HepG2 (cell line): ENCODE measurements at regions not wholly inside any gene's neighbourhood (a gene's known extent, or its start where the extent isn't known, plus 50 kb on each side); places are given as distances from the start of the nearest gene placed in this dataset.

ENCODE experiments used
- ATAC-seq: fragments of 200-7000 bp; cut with Tn5 transposase; 3 replicates; pipeline ENCODE4 v1.9.1; 2020; ENCODE audit warnings: mild to moderate bottlenecking, moderate library complexity
- BruUV-seq: library from RNA; stranded (reverse); fragments of 400-500 nt; replicated peaks from 2 replicates; lab custom pipeline; 2021; lab: Mats Ljungman, UMichigan
- CTCF ChIA-PET: fragments of 300-600 bp; formaldehyde crosslinking; extraction: SDS; loops from one replicate; lab custom pipeline; 2021; ENCODE audit warnings: low total read pairs, inconsistent platforms, low intra/inter-chr PET ratio; lab: Yijun Ruan, JAX
- POLR2A ChIA-PET: fragments of 350-600 bp; sonication (Branson Sonifier 250); formaldehyde crosslinking; loops from one replicate; lab custom pipeline; 2020; ENCODE audit warnings: antibody characterized with exemption, inconsistent platforms; lab: Yijun Ruan, JAX
- DNase-seq: peaks from one replicate; pipeline ENCODE4 v3.0.0-alpha.2; 2015; ENCODE audit warnings: low spot score
- FAIRE-seq: peaks from 3 replicates; lab custom pipeline; 2011; peaks lifted over from hg19 to GRCh38; lab: Jason Lieb, UNC
- H2AFZ ChIP-seq: one replicate; pipeline ENCODE4 v1.6.1; 2011; ENCODE audit warnings: low read length, inconsistent platforms
- H3K27ac ChIP-seq: fragments of 300-600 bp; 3 replicates; pipeline ENCODE4 v1.8.0; 2011; ENCODE audit warnings: mixed run types, mild to moderate bottlenecking, mixed read lengths, low read length, inconsistent platforms; ENCODE audit not compliant: insufficient read depth; ENCODE audit errors: extremely low read length
- H3K27me3 ChIP-seq, 2 experiments: fragments of 200-600 bp in 1 of 2; 2 replicates in 1 of 2; 3 replicates in 1 of 2; pipeline versions ENCODE4 v1.6.0 to v1.8.0; 2011; ENCODE audit warnings: low read length in 2 of 2, mild to moderate bottlenecking in 2 of 2, moderate library complexity in 2 of 2, inconsistent platforms in 1 of 2; ENCODE audit not compliant: insufficient read depth in 2 of 2, control insufficient read depth in 1 of 2
- H3K36me3 ChIP-seq, 2 experiments: fragments of 200-600 bp in 1 of 2; replicated peaks in 1 of 2; 2 replicates in 1 of 2; 3 replicates in 1 of 2; pipeline versions ENCODE4 v1.5.1 to v1.8.0; 2011; ENCODE audit warnings: low read length in 2 of 2, inconsistent platforms in 1 of 2; ENCODE audit not compliant: insufficient read depth in 2 of 2, control insufficient read depth in 1 of 2
- H3K4me1 ChIP-seq: 2 replicates; pipeline ENCODE4 v1.5.1; 2012; ENCODE audit warnings: low read length, inconsistent platforms; ENCODE audit not compliant: insufficient read depth
- H3K4me2 ChIP-seq: 2 replicates; pipeline ENCODE4 v1.6.0; 2011; ENCODE audit warnings: low read depth, low read length, inconsistent platforms
- H3K4me3 ChIP-seq, 3 experiments: fragments of 200-600 bp in 1 of 3; sonication (generic), shearing (Covaris generic) in 1 of 3; replicated peaks in 1 of 3; 2 replicates each; pipeline ENCODE4 v1.5.1; 2011 to 2016; ENCODE audit warnings: low read length in 3 of 3, inconsistent platforms in 2 of 3, low read depth in 2 of 3, mild to moderate bottlenecking in 2 of 3, control low read depth in 1 of 3, mixed read lengths in 1 of 3; ENCODE audit not compliant: insufficient read depth in 1 of 3
- H3K79me2 ChIP-seq: one replicate; pipeline ENCODE4 v1.6.1; 2011; ENCODE audit warnings: low read length, inconsistent platforms; ENCODE audit not compliant: insufficient read depth
- H3K9ac ChIP-seq: 2 replicates; pipeline ENCODE4 v1.6.0; 2011; ENCODE audit warnings: mild to moderate bottlenecking, low read depth, low read length, inconsistent platforms; ENCODE audit not compliant: insufficient read depth
- H3K9me3 ChIP-seq: 2 replicates; pipeline ENCODE4 v1.5.1; 2012; ENCODE audit warnings: mild to moderate bottlenecking, low read length
- H4K20me1 ChIP-seq: 2 replicates; pipeline ENCODE4 v1.6.0; 2011; ENCODE audit warnings: inconsistent platforms, mild to moderate bottlenecking, low read length, moderate library complexity; ENCODE audit not compliant: insufficient read depth
- BRD4 ChIP-seq: sonication (generic); formaldehyde crosslinking; IDR thresholded peaks from 2 replicates; pipeline ENCODE4 v1.4.0; 2020; ENCODE audit warnings: missing genetic modification reagents
- DNMT1 ChIP-seq: sonication (generic); formaldehyde crosslinking; IDR thresholded peaks from 2 replicates; pipeline ENCODE4 v1.5.1; 2020; ENCODE audit warnings: mild to moderate bottlenecking, missing genetic modification reagents
- HNRNPK ChIP-seq: fragments of 200-400 bp; formaldehyde crosslinking; IDR thresholded peaks from 2 replicates; pipeline ENCODE4 v1.6.1; 2018; ENCODE audit warnings: low read length, low read depth, moderate library complexity, mild to moderate bottlenecking; ENCODE audit not compliant: poor library complexity, severe bottlenecking
- HNRNPLL ChIP-seq: fragments of 200-400 bp; formaldehyde crosslinking; IDR thresholded peaks from 2 replicates; pipeline ENCODE4 v1.6.1; 2017; ENCODE audit warnings: mild to moderate bottlenecking, low read depth, low read length; ENCODE audit not compliant: poor library complexity, severe bottlenecking
- JUN ChIP-seq: sonication (generic); formaldehyde crosslinking; IDR thresholded peaks from 2 replicates; pipeline ENCODE4 v1.4.0; 2020; ENCODE audit warnings: mild to moderate bottlenecking, missing genetic modification reagents
- MLXIP ChIP-seq: sonication (generic); formaldehyde crosslinking; IDR thresholded peaks from 2 replicates; pipeline ENCODE4 v1.9.0; 2021; ENCODE audit warnings: missing genetic modification reagents, borderline replicate concordance
- MTF1 ChIP-seq: sonication (generic); formaldehyde crosslinking; IDR thresholded peaks from 2 replicates; pipeline ENCODE4 v1.5.0; 2020; ENCODE audit warnings: missing genetic modification reagents
- PAX8 ChIP-seq: sonication (generic); formaldehyde crosslinking; IDR thresholded peaks from 2 replicates; pipeline ENCODE4 v1.8.0; 2022; ENCODE audit warnings: mild to moderate bottlenecking, missing genetic modification reagents, borderline replicate concordance
- PCBP1 ChIP-seq: fragments of 200-400 bp; formaldehyde crosslinking; IDR thresholded peaks from 2 replicates; pipeline ENCODE4 v1.6.1; 2017; ENCODE audit warnings: mild to moderate bottlenecking, low read depth, low read length, borderline replicate concordance
- SIX1 ChIP-seq: sonication (generic); formaldehyde crosslinking; IDR thresholded peaks from 2 replicates; pipeline ENCODE4 v1.4.0; 2020; ENCODE audit warnings: missing genetic modification reagents, borderline replicate concordance
- SNRNP70 ChIP-seq: fragments of 200-400 bp; formaldehyde crosslinking; IDR thresholded peaks from 2 replicates; pipeline ENCODE4 v1.6.1; 2017; ENCODE audit warnings: mild to moderate bottlenecking, low read depth, low read length, moderate library complexity
- SRY ChIP-seq: sonication (generic); formaldehyde crosslinking; IDR thresholded peaks from 2 replicates; pipeline ENCODE4 v1.8.0; 2022; ENCODE audit warnings: mild to moderate bottlenecking, missing genetic modification reagents
- ZFP82 ChIP-seq: sonication (generic); formaldehyde crosslinking; IDR thresholded peaks from 2 replicates; pipeline ENCODE4 v1.5.1; 2020; ENCODE audit warnings: mild to moderate bottlenecking, missing genetic modification reagents, borderline replicate concordance
- ZNF276 ChIP-seq: sonication (generic); formaldehyde crosslinking; IDR thresholded peaks from 2 replicates; pipeline ENCODE4 v1.4.0; 2020; ENCODE audit warnings: mild to moderate bottlenecking, low read depth, missing genetic modification reagents
- ZNF329 ChIP-seq: sonication (generic); formaldehyde crosslinking; IDR thresholded peaks from 2 replicates; pipeline ENCODE4 v1.9.0; 2021; ENCODE audit warnings: low read depth, mild to moderate bottlenecking, missing genetic modification reagents
- WGBS: methylation state at CpG from one replicate; pipeline ENCODE4 v1.1.6; 2017; ENCODE audit warnings: low lambda C conversion rate; 5-methylcytosine and 5-hydroxymethylcytosine counted together
- in situ Hi-C: cut with HindIII; loops from 2 replicates; pipeline ENCODE4 v1.10.0; 2017; ENCODE audit warnings: low pct_unique_long_range_greater_than_20kb; ENCODE audit not compliant: extremely low pct_ligation_motif_present
- intact Hi-C: fragments of 100-400 bp; cut with micrococcal nuclease; formaldehyde crosslinking; loops from one replicate; pipeline ENCODE4 v1.10.0; 2022; ENCODE audit not compliant: unreplicated experiment

- intact Hi-C loops = no loop called here
- H3K4me3 ChIP-seq = no peak overlapping the region
- ATAC-seq = no peak
- H2AFZ ChIP-seq = no peak overlapping the region
- H3K27me3 ChIP-seq = no peaks in the 10 kb centered on the region
- H3K4me1 ChIP-seq = no peaks in the 10 kb centered on the region
- H3K9ac ChIP-seq = no peak overlapping the region
- WGBS = 0% methylated on average over 1 of the region's 1 CpG
- H3K36me3 ChIP-seq = no peaks in the 10 kb centered on the region
- TF ChIP-seq JUN (CRISPR knock-in tag) (no peak), SNRNP70 (no peak)
- TF ChIP-seq, all 625 proteins: peak for 0
- Histone ChIP-seq H4K20me1 (no peaks in the 10 kb centered on the region), H3K27ac (no peak overlapping the region), H3K9me3 (no peaks in the 10 kb centered on the region), H3K4me2 (no peak overlapping the region), H3K79me2 (no peaks in the 10 kb centered on the region)
- no TSS peak for BruUV-seq
- ChIA-PET POLR2A (no interaction called here), CTCF (no interaction called here)
- FAIRE-seq (no peak), DNase-seq (no peak)
- in situ Hi-C loops = no loop called here
Measured at GRCh38 chr3:147924755-147925154, 515.6 kb downstream of the ZIC1 start.

- in situ Hi-C loops = no loop called here
- Histone ChIP-seq H3K27me3 (no peaks in the 10 kb centered on the region), H2AFZ (no peak overlapping the region), H3K36me3 (no peaks in the 10 kb centered on the region), H3K9me3 (no peaks in the 10 kb centered on the region), H3K4me2 (no peak overlapping the region), H4K20me1 (no peaks in the 10 kb centered on the region), H3K79me2 (no peaks in the 10 kb centered on the region), H3K4me3 (no peak overlapping the region), H3K4me1 (no peaks in the 10 kb centered on the region), H3K9ac (no peak overlapping the region), H3K27ac (no peak overlapping the region)
- no peak for DNase-seq
- ChIA-PET CTCF (no interaction called here), POLR2A (no interaction called here)
- BruUV-seq = no TSS peak
- ATAC-seq = no peak
- no peak for FAIRE-seq
- intact Hi-C loops = no loop called here
- TF ChIP-seq MTF1 (CRISPR knock-in tag) = no peak
- no peak for TF ChIP-seq PAX8 (CRISPR knock-in tag)
- TF ChIP-seq BRD4 = no peak
- no peak for TF ChIP-seq PCBP1
- no peak for TF ChIP-seq HNRNPLL
- TF ChIP-seq HNRNPK = no peak
- TF ChIP-seq SIX1 = no peak
- no peak for TF ChIP-seq DNMT1 (CRISPR knock-in tag)
- TF ChIP-seq MLXIP (CRISPR knock-in tag) = no peak
- TF ChIP-seq ZNF329 (CRISPR knock-in tag) = no peak
- TF ChIP-seq SRY (CRISPR knock-in tag) = no peak
- TF ChIP-seq ZFP82 (CRISPR knock-in tag) = no peak
- no peak for TF ChIP-seq ZNF276 (CRISPR knock-in tag)
Measured at GRCh38 chr3:147925272-147925671, 516.1 kb downstream of the ZIC1 start.
